Caco-2 (cell line): ENCODE measurements at regions not wholly inside any gene's neighbourhood (a gene's known extent, or its start where the extent isn't known, plus 50 kb on each side); places are given as distances from the start of the nearest gene placed in this dataset.

Source experiments
- BruUV-seq: library from RNA; stranded (reverse); fragments of 400-500 nt; replicated peaks from 2 replicates; lab custom pipeline; 2021; lab: Mats Ljungman, UMichigan
- CTCF ChIA-PET: fragments of 300-600 bp; sonication (Branson Sonifier 250); formaldehyde crosslinking; loops from one replicate; lab custom pipeline; 2022; ENCODE audit warnings: antibody characterized with exemption; lab: Charles Lee
- POLR2A ChIA-PET: fragments of 300-600 bp; sonication (Branson Sonifier 250); formaldehyde crosslinking; loops from one replicate; lab custom pipeline; 2022; ENCODE audit warnings: antibody characterized with exemption; lab: Charles Lee
- DNase-seq, 2 experiments: peaks; one replicate each; pipeline versions ENCODE4 v3.0.0 to v3.0.0-alpha.2; 2020 to 2022
- H3K27me3 ChIP-seq: replicated peaks from 2 replicates; pipeline ENCODE4 v1.6.0; 2011; ENCODE audit warnings: low read length; ENCODE audit not compliant: control insufficient read depth, insufficient read depth
- H3K36me3 ChIP-seq: 2 replicates; pipeline ENCODE4 v1.5.1; 2011; ENCODE audit warnings: low read length; ENCODE audit not compliant: control insufficient read depth, insufficient read depth
- H3K4me1 ChIP-seq: fragments of 250-450 bp; sonication (Bioruptor Pico); 2 replicates; pipeline ENCODE4 v1.5.1; 2020; ENCODE audit warnings: mild to moderate bottlenecking
- H3K4me3 ChIP-seq: 2 replicates; pipeline ENCODE4 v1.5.1; 2011; ENCODE audit warnings: low read depth, mild to moderate bottlenecking, control low read depth, low read length
- H3K9me3 ChIP-seq: fragments of 250-450 bp; sonication (Bioruptor Pico); 2 replicates; pipeline ENCODE4 v1.5.1; 2020; ENCODE audit warnings: mild to moderate bottlenecking, moderate library complexity
- H3K27ac Mint-ChIP-seq: one replicate; pipeline ENCODE4 v1.8.0; 2022; ENCODE audit warnings: mixed read lengths; ENCODE audit not compliant: unreplicated experiment
- H3K27me3 Mint-ChIP-seq: one replicate; pipeline ENCODE4 v1.8.0; 2022; ENCODE audit warnings: mixed read lengths; ENCODE audit not compliant: insufficient read depth, unreplicated experiment
- H3K36me3 Mint-ChIP-seq: one replicate; pipeline ENCODE4 v1.8.0; 2022; ENCODE audit warnings: mild to moderate bottlenecking, mixed read lengths; ENCODE audit not compliant: insufficient read depth, unreplicated experiment
- H3K4me1 Mint-ChIP-seq: one replicate; pipeline ENCODE4 v1.8.0; 2022; ENCODE audit warnings: low read depth, mixed read lengths; ENCODE audit not compliant: unreplicated experiment
- H3K4me3 Mint-ChIP-seq: one replicate; pipeline ENCODE4 v1.8.0; 2022; ENCODE audit warnings: mild to moderate bottlenecking, moderate library complexity, mixed read lengths; ENCODE audit not compliant: unreplicated experiment
- H3K9me3 Mint-ChIP-seq: one replicate; pipeline ENCODE4 v1.8.0; 2022; ENCODE audit warnings: mixed read lengths; ENCODE audit not compliant: unreplicated experiment
- intact Hi-C: fragments of 100-400 bp; cut with micrococcal nuclease; formaldehyde crosslinking; loops from one replicate; pipeline ENCODE4 v1.10.0; 2022; ENCODE audit not compliant: unreplicated experiment
- TF ChIP-seq, protein P1 (sequence below), 2 experiments: fragments of 200-600 bp in 1 of 2; IDR thresholded peaks; 1 replicate in 1 of 2; 2 replicates in 1 of 2; pipeline versions ENCODE4 v1.5.1 to v1.8.0; 2011 to 2022; ENCODE audit warnings: antibody characterized with exemption in 1 of 2, control low read depth in 1 of 2, inconsistent platforms in 1 of 2, low read depth in 1 of 2, low read length in 1 of 2, mild to moderate bottlenecking in 1 of 2, moderate library complexity in 1 of 2; ENCODE audit not compliant: insufficient read depth in 1 of 2, severe bottlenecking in 1 of 2, unreplicated experiment in 1 of 2

DNA sequence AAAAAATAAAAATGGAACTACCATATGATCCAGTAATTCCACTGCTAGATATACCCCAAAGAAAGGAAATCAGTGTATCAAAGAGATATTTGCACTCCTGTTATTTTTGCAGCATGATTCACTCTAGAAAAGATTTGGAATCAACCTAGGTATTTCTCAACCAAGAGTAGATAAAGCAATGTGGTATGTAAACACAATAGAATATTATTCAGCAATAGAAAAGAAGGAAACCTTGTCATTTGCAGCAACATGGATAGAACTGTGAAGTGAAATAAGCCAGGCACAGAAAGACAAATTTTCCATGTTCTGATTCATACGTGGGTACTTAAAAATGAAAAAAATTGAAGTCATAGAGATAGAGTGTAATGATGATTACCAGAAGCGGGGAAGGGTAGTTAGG lies 362.3 kb upstream of the EPHA5 start:
- BruUV-seq, result no TSS peak
- POLR2A ChIA-PET, result no interaction called here
- Mint-ChIP-seq H3K27ac (no peak overlapping the region), H3K27me3 (no peaks in the 10 kb centered on the region), H3K4me3 (no peak overlapping the region), H3K9me3 (no peaks in the 10 kb centered on the region), H3K4me1 (no peaks in the 10 kb centered on the region), H3K36me3 (no peaks in the 10 kb centered on the region)
- intact Hi-C loops, result no loop called here
- no peak for DNase-seq
- Histone ChIP-seq H3K4me1 (no peaks in the 10 kb centered on the region), H3K4me3 (no peak overlapping the region), H3K36me3 (no peaks in the 10 kb centered on the region), H3K27me3 (no peaks in the 10 kb centered on the region), H3K9me3 (no peaks in the 10 kb centered on the region)
- CTCF ChIA-PET, result no interaction called here
- TF ChIP-seq, protein P1, sequence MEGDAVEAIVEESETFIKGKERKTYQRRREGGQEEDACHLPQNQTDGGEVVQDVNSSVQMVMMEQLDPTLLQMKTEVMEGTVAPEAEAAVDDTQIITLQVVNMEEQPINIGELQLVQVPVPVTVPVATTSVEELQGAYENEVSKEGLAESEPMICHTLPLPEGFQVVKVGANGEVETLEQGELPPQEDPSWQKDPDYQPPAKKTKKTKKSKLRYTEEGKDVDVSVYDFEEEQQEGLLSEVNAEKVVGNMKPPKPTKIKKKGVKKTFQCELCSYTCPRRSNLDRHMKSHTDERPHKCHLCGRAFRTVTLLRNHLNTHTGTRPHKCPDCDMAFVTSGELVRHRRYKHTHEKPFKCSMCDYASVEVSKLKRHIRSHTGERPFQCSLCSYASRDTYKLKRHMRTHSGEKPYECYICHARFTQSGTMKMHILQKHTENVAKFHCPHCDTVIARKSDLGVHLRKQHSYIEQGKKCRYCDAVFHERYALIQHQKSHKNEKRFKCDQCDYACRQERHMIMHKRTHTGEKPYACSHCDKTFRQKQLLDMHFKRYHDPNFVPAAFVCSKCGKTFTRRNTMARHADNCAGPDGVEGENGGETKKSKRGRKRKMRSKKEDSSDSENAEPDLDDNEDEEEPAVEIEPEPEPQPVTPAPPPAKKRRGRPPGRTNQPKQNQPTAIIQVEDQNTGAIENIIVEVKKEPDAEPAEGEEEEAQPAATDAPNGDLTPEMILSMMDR (IDR thresholded peaks at IDR 0.05; ENCODE audit: insufficient read depth in 1 of 2, low read depth in 1 of 2, low read length in 1 of 2, severe bottlenecking in 1 of 2, unreplicated experiment in 1 of 2), result no peak

DNA sequence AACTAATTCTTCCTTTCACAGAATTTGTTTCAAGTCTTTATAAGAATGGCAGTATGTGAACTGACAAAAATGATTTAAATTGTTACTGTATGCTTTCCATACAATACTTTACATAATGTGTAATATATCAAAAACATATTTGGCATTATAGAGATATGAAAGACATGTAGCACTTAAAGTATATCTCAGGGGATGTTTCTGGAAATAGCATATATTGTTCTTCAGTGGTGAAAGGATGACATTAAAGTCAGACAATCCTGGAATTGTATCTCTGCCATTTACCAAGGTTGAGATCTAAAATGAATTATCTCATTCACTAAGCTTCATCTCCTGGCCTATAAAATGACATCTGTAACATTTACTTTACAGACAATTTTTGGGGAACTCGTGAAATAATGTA lies 358.4 kb upstream of the EPHA5 start:
- Histone ChIP-seq H3K27me3 (no peaks in the 10 kb centered on the region), H3K36me3 (no peaks in the 10 kb centered on the region), H3K9me3 (no peaks in the 10 kb centered on the region), H3K4me3 (no peak overlapping the region), H3K4me1 (no peaks in the 10 kb centered on the region)
- H3K27ac Mint-ChIP-seq, result no peak overlapping the region
- ChIA-PET CTCF (no interaction called here), POLR2A (no interaction called here)
- no peak overlapping the region for H3K4me3 Mint-ChIP-seq
- BruUV-seq, result no TSS peak
- H3K4me1 Mint-ChIP-seq, result no peaks in the 10 kb centered on the region
- TF ChIP-seq, protein P1 (IDR thresholded peaks at IDR 0.05; ENCODE audit: insufficient read depth in 1 of 2, low read depth in 1 of 2, low read length in 1 of 2, severe bottlenecking in 1 of 2, unreplicated experiment in 1 of 2), result no peak
- intact Hi-C loops, result no loop called here
- no peak for DNase-seq
- no peaks in the 10 kb centered on the region for H3K9me3 Mint-ChIP-seq
- no peaks in the 10 kb centered on the region for H3K36me3 Mint-ChIP-seq
- no peaks in the 10 kb centered on the region for H3K27me3 Mint-ChIP-seq

DNA sequence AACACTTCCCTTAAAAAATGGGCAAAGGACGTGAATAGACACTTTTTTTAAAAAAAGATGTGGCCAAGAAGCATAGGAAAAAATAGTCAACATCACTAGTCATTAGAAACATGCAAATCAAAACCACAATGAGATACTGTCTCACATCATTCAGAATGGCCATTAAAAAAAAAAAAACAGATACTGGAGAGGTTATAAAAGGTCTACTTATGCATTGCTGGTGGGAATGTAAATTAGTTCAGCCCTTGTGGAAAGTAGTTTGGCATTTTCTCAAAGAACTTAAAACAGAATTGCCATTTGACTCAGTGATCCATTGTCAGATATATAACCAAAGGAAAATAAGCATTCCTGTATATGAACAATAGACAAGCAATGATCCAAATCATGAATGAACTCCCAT lies 352.8 kb upstream of the EPHA5 start:
- Mint-ChIP-seq H3K27ac (no peak overlapping the region), H3K36me3 (no peaks in the 10 kb centered on the region), H3K27me3 (no peaks in the 10 kb centered on the region), H3K4me1 (no peaks in the 10 kb centered on the region), H3K4me3 (no peak overlapping the region), H3K9me3 (peaks cover 16% of the 10 kb centered on the region)
- DNase-seq, result no peak
- H3K27me3 ChIP-seq, result no peaks in the 10 kb centered on the region
- no peak overlapping the region for H3K4me3 ChIP-seq
- ChIA-PET POLR2A (no interaction called here), CTCF (no interaction called here)
- no peaks in the 10 kb centered on the region for H3K36me3 ChIP-seq
- H3K4me1 ChIP-seq, result no peaks in the 10 kb centered on the region
- intact Hi-C loops, result no loop called here
- no peaks in the 10 kb centered on the region for H3K9me3 ChIP-seq
- TF ChIP-seq, protein P1 (IDR thresholded peaks at IDR 0.05; ENCODE audit: insufficient read depth in 1 of 2, low read depth in 1 of 2, low read length in 1 of 2, severe bottlenecking in 1 of 2, unreplicated experiment in 1 of 2), result no peak
- BruUV-seq, result no TSS peak
